Left renal pelvis (tissue), 4 donors: ENCODE measurements at regions not wholly inside any gene's neighbourhood (a gene's known extent, or its start where the extent isn't known, plus 50 kb on each side); places are given as distances from the start of the nearest gene placed in this dataset.
A peak's percentile ranks its signal among the peaks of the same experiment; 100 is the strongest.
"Not testable (repeated sequence)": the region's sequence is repeated elsewhere in the genome, so short reads cannot be mapped to it uniquely, and the experiment has no call there.

Experiments
- DNase-seq, 4 donors: peaks; one replicate each; pipeline ENCODE4 v3.0.0-alpha.2; 2013; ENCODE audit warnings: low read depth in 4 of 4, low spot score in 3 of 4

DNA sequence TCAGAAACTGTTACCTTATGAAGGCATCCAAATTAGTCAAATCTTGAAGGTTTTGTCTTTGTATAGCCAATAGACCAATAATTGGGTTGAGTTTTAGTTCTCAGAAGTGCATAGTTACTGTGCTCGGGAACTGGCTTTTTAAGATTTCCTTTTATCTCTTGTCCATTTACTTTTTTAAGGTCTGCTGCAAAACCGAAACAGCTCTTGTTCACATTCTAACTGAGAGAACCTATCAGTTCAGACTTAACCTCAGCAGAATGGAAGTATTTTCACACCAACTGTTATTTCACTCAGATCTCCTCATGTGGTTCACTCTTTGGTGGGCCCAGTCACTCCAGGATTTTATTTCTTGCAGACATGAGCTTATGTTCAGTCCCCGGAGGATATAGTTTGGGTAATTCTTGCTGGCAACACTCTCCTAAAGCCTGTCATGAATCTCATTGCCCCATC, 55.5 kb downstream of the TPBG start:
- no peak for DNase-seq

DNA sequence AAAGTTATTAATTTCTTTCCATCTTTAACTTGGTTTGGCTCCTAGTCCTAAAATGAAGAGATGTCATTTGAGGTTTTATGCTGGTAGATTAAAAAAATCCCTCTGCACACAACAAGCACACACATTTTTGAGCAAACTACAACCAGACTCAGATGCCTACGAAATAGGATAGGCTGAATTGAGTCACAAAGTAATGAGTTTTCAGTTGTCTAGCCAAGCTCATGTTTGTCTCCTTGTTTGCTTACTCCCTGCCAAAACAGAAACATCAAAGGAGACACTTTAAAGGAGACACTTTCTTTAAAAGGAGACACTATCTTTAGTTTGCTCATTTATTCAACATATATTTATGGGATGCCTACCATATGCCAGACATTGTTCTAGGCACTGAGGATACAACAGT, 56.2 kb downstream of the TPBG start:
- DNase-seq, result no peak

DNA sequence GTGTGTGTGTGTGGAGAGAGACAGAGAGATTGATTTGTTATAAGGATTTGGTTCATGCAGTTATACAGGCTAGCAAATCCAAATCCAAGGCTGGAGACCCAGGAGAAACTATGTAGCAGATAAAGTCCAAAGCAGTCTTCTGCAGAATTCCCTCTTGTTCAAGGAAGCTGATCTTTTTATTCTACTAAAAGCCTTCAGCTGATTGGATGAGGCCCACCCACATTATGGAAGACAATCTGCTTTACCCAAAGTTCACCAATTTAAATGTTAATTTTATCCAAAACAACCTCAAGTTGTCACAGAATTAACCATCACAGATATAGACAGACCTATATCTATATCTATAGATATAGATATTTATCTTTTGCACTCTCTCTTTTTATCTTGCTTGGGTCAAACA, 67.0 kb downstream of the TPBG start:
- no peak for DNase-seq

DNA sequence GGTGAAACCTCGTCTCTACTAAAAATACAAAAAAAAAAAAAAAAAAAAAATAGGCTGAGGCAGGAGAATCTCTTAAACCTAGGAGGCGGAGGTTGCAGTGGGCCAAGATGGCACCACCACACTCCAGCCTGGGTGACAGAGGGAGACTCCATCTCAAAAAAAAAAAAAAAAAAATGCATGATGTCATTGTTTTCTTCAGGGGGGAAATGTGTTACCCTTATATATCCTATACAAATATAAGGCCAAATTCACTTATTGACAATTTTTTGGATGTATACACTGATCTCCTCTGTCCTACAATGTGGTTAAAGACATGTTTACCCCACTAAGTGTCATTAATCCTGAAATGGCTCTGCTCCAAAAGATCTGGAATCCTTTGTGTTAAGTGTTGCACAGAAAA, 73.1 kb downstream of the TPBG start:
- DNase-seq, result no peak

DNA sequence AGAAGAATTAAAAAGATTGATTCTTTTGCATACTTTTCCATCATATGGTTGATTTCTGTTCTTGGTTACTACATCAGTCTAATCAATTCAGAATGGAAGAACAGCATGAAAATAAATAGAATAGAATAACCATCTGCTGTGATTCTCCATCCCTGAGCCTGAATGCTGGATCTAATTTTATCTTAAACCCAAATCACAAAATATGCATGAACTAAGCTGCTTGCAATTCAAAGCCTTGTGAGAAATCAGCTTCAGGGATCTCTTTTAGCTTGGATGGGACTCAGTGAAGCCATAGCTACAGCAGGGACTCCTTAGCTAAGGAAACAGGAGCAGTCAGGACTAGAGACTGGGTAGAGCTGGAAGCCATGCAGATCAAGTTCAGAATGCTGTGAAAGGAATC, 74.1 kb downstream of the TPBG start:
- no peak for DNase-seq

DNA sequence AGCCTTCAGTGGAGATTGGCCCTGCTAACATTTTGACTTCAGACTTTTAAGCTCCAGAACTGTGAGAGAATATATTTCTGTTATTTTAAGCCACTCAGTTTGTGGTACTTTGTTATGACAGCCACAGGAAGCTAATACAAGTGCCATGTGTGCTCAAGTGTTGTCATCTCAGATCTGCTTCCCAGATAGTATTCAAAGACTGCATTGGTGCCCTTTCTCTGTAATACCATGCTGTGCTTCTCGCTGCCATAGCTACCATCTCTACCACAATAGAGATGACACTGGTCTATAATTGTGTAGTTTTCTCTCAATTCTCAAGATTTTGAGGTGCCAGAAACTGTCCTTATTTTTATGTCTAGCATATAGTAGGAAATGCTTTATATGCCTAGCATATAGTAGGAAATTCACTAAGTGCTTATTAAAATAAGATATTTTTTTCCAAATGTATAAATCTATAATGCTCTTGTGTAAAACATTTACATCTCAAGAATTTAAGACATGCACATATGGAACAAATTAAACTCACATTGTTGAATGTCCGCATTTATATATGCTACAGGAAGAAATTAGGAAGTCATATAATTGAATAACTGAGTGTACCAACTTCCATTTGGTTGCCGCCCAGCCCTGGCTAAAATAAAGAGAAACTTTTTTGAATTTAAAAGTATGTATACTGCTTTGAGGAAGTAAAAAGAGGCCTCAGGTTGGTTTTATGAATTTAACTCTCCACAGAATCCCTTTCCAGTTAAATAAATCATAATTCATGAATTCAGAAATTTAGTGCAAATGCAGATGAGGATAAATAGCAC, 77.6 kb downstream of the TPBG start:
- DNase-seq, result no peak

DNA sequence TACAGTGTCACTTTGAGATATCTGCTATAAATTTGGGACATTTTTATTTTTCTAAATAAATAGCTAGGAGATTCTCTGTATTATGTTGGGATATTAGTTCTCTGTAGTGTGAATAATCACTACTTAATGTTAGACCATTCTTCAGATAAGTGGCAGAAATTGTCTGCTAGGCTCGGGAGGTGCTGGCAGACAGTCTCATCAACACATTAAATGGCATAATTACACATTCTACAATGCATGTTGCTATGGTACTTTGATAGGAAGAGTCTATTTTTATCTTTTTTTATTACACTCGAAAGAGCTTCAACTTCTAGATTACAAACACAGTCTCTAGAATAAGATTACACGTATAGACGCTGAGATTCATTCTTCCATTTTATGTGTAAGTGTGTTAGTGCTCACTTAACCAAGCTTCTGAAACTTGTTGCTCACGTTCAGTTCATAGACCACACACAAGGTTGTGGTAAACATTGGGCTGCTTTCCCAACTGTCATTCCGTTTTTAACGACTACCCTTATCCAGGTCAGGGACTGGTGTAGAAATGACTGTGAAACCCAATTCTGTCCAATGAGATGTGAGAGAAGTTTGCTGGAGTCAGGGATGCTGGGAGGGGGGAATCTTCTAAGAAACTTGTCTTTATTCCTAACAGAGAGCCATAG, 78.6 kb downstream of the TPBG start:
- DNase-seq, result no peak

DNA sequence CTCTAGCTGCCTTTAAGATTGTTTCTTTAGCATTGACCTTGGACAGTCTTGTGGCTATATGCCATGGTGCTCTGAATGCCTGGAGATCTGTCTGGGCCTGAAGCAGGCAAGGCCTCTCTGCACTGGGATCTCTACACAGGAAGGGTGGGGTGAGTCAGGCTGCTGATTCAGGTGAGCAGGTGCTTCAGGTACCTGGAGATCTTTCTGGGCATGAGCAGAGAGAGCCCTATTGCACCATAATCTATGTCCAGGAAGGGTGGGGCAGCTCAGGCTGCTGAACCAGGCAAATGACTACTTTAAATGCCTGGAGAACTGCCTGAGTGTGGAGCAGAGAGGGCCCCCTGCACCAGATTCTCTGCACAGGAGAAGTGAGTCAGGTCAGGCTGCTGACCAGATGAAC, 94.5 kb downstream of the TPBG start:
- DNase-seq, result no peak

DNA sequence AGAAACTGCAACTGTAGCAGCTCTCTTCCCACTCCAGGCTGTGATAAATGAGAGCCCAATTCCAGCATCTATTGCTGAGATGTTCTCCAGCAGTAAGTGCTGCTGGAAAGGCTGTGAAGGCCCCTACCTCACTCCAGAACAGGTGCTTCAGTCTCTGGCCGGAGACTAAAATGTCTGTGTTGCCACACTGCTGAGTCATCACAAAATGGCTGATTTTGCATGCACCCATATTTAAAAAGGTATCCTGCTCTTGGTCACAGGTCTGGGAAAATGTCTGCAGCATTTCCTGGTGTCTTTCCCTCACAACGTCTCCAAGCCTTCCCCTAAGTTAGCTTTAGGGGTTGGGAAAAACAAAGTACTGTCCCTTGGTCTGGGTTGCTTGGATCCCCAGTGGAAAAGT, 95.1 kb downstream of the TPBG start:
- no peak for DNase-seq

DNA sequence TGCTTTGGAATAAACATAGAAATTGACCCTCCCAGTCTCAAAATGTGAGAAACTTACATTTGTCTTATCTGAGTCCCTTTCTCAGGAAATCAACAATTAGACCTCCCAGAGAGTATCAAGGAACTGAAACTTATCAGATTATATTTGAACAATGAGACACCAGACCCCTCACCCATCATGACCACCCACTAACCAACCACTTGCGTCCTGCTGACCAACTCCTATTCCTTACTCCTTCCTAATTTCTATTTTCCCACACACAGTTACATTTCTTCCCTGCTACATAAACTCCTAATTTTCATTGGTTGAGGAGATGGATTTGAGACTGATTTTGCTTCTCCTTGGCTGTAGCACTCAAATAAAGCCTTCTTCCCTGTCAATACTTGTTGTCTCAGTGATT, 97.9 kb downstream of the TPBG start:
- no peak for DNase-seq

DNA sequence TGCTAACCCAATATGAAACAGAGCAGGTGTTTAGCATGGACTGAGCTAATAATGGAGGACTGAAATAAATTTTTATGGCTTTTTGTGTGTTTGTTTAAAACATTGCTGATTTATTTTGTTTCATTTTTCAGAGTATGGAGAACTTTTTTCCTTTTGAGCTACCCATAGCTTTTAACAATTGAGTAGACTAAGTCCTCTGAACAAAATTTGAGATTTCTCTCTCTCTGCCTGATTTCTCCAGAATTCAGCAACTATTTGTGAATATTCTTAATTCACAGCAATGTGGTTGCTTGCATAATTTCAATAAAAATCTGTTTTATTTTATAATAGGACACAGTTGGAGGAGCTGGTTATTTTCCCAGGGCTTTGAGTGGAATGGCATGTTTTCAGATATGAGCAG, 103.7 kb downstream of the TPBG start:
- no peak for DNase-seq

DNA sequence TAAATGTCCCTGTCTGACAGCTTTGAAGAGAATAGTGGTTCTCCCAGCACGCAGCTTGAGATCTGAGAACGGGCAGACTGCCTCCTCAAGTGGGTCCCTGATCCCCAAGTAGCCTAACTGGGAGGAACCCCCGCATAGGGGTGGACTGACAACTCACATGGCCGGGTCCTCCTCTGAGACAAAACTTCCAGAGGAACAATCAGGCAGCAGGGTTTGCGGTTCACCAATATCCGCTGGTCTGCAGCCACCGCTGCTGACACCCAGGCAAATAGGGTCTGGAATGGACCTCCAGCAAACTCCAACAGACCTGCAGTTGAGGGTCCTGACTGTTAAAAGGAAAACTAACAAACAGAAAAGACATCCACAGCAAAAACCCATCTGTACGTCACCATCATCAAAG, 106.5 kb downstream of the TPBG start:
- DNase-seq, result not testable (repeated sequence)

DNA sequence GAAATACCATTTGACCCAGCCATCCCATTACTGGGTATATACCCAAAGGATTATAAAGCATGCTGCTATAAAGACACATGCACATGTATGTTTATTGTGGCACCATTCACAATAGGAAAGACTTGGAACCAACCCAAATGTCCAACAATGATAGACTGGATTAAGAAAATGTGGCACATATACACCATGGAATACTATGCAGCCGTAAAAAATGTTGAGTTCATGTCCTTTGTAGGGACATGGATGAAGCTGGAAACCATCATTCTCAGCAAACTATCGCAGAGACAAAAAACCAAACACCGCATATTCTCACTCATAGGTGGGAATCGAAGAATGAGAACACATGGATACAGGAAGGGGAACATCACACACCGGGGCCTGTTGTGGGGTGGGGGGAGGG, 111.5 kb downstream of the TPBG start:
- DNase-seq, result not testable (repeated sequence)

DNA sequence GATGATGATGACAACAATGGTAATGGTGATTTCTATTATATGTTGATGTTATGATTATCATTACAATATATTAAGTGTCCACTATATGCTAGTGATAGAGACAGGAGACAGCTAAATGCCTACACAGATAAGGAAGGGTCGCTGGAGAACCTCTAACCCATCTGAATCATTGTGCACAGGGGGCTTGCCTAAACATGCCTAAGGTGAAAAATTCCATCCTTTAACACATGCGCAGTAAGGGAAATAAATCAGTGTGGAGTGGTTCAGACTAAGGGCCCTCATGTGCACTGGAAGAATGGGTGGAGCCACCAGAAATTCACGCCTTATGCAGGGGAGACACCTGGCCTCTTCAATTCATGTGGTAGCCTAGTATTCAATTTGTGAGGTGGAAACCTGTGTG, 120.4 kb downstream of the TPBG start:
- DNase-seq, result no peak

DNA sequence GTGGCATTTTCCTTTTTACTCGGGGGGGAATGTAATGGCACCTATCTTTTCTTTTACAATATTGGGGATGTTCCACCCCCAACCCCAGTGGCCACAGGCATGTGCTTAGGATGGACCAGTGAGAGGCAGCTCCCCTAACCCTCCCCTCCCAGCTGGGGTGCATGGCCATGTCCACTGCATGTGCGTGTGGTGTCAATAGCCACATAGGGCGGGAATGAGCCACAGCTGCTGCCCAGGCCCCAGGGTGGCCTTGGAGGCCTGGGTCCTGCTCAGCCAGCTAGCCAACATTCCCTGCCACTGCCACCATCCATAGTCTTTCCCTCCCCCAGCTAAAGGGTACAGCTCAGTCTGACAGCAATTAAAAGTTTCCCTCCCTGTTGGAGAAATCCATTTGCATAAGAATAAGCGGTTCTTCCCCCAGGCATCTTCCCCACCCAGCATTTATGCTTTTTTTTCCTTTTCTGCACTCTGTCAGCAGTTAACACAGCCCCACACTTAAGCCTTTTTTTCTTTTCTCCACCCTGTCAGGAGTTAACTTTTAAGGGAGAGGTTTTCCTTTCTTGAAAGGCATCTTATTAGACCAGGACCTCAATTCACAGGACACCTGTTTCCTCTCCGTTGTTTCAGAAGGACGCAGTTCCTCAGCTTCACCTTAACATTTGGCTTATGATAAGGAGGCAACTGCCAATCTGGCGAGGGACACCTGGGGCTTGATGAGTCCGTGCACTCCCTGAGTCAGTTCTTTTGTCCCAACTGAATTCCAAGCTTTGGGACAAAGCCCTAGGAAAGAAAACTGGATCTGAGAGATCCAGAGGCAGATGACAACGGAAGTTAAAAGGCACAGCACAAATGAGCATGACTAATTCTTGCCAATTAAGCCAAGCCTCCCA, 121.4 kb downstream of the TPBG start:
- DNase-seq, result no peak

DNA sequence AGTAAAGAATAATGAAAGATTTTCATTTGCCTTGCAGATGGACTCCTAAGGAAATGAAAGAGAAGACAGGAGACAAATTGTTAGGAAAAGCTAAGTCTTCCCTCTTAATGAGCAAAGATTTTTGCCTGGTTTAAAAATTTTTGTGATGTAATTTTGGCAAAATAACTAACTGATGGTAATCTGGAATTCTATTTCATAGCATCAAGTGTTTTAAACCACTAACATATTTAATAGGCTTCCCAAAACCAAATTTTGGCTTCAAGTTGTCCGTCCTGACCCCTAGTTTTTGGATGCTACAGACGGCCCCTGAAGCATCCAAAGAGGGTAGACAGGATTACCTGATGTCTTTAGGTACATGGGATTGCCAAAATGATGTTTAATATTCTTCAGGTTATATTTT, 124.3 kb downstream of the TPBG start:
- DNase-seq, result no peak

DNA sequence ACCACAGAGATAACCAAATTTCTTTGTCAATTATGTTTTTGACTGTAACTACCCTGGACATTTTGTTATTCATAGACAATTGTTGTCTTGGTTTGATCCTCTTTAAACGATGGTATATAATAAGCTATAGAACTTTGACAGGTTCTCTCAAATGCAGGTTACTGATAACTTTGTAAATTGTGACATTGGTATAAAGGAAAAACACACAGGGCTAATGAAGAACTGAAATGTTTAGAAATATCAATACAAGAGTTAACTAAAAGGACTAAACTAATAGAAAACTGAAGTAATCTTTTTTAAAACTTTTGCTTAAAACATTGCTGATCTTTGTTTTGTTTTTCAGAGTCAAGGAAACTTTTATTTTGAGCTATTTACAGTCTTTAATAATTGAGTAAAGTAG, 124.8 kb downstream of the TPBG start:
- no peak for DNase-seq

DNA sequence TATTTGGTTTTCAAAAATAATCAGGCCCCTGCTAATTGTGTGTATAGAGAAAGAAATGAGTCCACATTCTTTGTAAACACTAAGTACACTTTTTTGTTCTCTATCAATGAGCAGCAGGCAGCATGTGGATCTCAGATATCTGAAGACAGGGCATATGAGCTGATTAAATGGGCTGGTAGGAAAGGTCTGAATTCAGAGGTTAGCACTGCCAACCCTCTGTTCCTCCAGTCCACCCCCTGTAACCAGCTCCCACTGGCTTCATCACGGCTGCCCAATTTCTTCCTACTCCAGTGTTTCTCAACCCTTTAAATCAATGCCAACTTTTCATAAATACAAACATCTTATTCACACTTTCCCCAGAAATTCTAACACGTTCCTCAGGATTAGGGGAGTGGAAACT, 128.5 kb downstream of the TPBG start:
- DNase-seq, result no peak

DNA sequence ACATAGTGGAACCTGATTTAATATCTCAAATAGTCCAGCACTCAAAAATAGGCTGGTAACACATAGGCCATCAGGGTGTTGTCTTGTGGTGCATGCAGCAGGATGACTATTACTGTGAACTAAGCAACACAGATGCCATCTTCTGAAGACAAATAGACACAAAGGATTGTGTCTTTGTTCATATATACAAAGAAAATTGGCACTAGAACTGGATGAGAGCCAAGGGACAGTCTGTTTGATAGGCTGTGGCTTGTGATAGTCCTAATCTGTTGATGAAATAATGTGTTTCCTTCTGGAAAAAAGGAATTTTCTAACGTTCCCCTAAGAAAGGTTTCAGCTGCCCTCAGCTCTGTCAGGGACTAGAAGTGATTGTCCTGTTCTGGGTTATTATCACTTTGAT, 129.8 kb downstream of the TPBG start:
- DNase-seq, result no peak

DNA sequence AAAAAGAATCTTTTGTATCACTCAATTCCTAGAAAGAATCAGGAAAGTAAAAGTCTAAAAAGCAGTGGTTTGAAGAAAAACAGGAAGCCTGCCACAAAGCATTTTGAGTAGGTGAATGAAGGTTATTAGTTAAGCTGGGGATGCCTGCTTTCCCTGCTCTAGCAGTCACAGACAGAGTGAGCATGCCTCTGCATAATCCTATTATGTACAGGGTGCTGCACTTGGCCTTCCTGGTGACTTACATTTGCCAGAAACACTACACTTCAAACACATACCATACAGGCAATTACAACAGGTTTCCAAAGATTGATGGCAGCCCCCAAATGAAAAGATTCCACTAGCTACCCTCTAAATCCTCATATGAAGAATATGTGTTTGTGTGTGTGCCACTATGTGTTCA, 130.8 kb downstream of the TPBG start:
- peak in 3 of 4 donors; percentile 1 to 2 (median 2) for DNase-seq

DNA sequence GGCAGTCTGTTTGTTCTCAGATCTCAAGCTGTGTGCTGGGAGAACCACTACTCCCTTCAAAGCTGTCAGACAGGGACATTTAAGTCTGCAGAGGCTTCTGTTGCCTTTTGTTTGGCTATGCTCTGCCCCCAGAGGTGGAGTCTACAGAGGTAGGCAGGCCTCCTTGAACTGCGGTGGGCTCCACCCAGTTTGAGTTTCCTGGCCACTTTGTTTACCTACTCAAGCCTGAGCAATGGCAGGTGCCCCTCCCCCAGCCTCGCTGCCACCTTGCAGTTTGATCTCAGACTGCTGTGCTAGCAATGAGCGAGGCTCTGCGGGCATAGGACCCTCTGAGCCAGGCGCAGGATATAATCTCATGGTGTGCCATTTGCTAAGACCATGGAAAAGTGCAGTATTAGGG, 138.3 kb downstream of the TPBG start:
- not testable (repeated sequence) for DNase-seq
